HPDE6-E6E7 (cell line): ENCODE measurements at regions not wholly inside any gene's neighbourhood (a gene's known extent, or its start where the extent isn't known, plus 50 kb on each side); places are given as distances from the start of the nearest gene placed in this dataset.
"Not testable (repeated sequence)": the region's sequence is repeated elsewhere in the genome, so short reads cannot be mapped to it uniquely, and the experiment has no call there.

ENCODE experiments used
- DNase-seq: peaks from one replicate; pipeline ENCODE4 v3.0.0; 2011; ENCODE audit warnings: missing footprints; ENCODE audit errors: extremely low spot score

DNA sequence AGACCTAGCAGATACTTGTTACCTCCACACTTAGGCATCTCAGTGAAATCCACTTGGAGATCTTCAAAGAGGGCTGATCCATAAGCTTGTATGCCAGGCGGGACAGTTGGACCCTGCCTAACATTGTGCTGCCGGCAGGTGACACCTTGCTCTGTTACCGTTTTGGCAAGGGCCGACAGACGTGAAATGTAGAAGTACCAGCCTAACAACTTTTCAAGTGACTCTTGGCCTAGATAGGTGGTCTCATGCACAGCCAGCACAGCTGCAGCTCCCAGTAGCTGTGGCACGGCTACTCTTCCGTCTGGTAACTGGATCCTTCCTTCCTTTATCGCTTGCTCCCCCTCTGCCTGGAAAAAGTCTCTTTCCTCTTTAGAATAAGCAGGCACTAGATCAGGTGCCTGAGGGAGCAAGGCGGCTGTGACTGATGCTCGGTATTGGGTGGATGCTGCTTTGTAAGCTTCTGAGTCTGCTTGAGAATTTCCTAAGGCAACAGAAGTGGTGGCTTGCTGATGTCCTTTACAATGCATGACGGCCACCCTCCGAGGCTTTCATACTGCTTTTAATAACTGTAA, 713.5 kb downstream of the AMY1C start:
- no peak for DNase-seq

DNA sequence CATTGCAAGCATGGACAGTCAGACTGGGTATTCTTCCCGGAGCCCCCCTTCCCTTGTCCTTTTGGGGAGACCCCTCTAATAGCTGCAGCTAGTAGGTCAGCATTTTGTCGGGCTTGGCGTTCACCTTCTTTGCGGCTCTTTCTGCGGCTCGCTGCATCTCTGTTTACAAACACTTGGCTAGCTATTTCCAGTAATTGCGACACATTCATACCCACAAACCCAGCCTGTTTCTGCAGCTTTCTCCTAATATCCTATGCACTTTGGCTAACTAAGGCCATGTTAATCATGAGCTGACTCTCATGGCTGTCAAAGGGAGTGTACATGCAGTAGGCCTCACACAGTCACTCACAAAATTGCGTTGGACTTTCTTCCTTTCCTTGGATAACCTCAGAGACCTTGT, 716.4 kb downstream of the AMY1C start:
- DNase-seq: no peak

DNA sequence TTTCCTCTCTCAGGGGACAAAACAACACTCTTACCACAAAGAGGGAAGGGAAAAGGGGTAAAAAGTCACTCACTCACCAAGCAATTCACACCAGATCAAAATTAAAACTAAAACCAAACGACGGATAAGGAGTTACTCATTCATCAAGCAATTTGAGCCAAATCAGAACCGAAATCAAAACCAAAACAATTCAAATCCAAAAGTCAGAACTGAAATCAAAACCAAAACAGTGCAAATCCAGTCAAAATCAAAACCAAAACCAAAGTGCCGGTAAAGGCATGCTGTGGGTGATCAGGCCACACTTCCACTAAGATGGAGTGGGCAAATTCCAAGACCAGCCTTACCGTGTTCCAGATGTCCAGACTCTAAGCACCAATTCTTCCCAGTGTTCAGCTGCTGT, 717.9 kb downstream of the AMY1C start:
- no peak for DNase-seq

DNA sequence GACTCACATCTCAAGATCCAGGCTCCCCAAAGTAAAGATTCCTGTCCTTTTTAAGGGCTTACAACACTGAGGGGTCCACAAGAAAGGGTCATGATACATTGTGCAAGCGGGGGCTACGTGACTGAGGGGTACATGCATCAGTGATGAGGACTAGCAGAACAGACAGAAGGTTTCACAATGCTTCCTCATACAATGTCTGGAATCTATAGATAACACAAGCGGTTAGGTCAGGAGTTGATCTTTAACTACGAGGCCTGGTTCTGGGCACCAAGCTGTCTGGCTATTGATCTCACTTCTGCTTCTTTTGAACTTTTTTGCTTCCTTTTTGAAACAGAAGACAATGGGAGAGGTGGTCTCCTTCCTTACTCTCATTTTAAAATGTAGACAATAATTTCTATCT, 718.6 kb downstream of the AMY1C start:
- no peak for DNase-seq

DNA sequence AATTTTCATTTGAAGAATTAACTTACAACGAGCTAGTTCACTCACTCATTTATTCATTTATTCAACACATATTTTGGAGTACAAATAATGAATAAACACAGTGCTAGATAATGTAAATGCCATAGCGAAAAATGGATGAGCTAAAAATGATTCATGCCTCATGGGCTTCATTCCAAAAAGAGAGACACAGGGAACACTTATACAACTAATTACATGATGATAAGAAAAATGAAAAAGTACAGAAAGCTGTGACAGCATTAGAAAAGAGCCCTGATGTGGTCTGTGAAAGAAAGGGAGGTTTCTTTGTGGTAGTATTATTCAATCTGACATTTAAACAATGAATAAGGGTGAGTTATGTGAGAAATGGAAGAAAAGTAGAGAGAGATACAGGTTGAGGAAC, 726.4 kb downstream of the AMY1C start:
- DNase-seq: no peak

DNA sequence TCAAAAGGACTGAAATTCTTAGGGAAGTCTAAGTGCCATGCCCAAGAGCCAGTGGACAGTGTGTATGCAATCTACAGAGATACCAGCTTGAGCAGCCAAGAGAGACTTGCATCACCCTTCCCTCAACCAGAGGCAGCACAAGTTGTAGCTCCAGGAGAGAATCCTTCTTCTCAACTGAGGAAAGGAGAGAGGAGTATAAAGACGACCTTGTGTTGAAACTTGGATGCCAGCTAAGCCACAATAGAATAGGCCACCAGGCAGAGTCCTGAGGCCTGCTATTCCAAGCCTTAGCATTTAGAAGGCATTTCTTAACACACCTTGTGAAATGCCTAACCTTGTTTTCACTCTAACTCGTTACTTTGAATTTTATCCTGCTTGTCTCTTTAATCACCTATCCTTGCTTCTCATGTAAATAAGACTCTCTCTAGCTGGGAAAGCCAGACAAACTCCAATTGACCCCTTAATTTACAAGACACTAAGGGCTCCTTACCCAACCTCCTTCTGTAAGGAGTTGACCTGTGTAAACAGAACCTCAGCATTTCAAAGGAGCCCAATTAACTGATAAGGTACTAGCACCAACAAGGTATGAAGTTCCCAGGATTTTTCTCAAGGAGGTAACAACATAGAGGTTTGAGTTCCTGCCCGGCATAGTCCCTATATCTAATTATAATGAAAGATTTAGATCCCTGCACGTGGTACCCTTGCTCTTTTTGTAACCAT, 738.8 kb downstream of the AMY1C start:
- no peak for DNase-seq

DNA sequence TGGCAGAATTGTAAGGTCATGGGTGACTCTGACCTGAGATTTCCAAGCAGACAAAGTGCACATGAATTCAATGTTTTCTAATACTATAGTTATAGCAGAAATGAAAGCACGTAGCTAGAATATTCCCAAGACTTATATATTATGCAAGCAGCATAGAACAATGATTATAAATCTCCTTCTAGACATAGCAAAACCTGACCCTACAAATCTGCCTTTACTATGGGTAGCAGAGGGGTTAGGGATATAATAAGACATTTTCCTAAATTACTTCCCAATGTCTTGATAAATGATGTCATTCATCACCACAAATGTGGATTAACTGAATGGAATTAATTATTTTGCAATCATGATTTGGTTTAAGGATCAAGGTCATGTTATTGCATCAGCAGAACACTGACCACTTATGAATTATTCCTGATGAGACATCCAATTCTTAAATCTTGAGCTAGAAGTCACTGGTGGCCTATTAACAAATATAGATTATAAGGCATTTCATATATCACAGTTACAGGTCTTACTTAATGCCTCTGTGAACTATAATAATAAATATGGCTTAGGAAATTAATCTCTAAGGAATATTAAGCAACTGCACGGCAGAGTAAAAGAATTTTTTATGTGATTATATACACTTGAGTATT, 776.6 kb downstream of the AMY1C start:
- no peak for DNase-seq

DNA sequence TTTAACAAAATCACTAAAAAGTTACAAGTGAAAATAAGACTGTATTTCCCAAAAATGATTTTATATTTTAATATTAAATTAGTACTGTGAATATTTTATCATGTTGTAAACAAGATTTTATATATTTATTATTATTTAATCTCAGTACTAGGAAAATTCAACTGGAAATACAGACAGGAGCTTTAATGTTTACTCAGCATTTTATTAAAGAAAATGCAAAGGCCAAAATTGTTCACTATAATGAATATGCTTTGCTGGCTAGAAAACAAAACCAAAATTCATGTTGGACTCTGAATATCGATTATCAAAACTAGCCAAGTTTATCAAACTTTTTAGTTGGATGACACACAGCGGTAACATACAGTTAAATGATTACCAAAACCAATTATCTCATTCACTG, 782.3 kb downstream of the AMY1C start:
- DNase-seq: no peak

DNA sequence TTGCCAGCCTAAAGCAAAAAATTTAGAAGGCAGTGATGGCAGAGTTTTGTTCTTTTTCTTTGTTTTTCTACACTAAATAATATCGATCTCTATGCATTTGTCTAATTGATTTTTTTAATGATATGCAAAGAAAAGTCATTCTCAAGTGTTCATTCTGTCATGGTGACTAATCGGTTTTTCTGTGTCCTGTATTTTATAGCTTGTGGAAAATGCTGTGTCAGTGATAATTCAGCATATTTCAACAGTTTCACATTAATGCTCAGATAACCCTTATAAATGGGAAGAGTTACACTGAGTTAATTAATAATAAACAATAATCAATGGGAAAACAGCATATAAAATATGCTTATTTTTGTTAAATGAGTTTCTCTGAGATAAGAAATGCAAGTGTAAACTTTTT, 824.9 kb downstream of the AMY1C start:
- DNase-seq: no peak

DNA sequence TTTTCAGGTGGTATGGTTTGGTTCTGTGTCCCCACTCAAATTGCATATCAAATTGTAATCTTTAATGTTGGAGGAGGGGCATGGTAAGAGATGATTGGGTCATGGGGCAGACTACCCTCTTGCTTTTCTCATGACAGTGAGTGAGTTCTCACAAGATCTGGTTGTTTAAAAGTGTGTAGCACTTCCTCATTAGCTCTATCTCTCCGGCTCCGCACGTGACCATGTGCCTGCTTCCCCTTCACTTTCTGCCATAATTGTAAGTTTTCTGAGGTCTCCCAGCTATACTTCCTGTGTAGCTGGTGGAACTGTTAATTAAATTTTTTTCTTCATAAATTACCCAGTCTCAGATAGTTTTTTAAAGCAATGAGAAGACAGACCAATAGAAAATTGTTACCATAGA, 843.2 kb downstream of the AMY1C start:
- no peak for DNase-seq

DNA sequence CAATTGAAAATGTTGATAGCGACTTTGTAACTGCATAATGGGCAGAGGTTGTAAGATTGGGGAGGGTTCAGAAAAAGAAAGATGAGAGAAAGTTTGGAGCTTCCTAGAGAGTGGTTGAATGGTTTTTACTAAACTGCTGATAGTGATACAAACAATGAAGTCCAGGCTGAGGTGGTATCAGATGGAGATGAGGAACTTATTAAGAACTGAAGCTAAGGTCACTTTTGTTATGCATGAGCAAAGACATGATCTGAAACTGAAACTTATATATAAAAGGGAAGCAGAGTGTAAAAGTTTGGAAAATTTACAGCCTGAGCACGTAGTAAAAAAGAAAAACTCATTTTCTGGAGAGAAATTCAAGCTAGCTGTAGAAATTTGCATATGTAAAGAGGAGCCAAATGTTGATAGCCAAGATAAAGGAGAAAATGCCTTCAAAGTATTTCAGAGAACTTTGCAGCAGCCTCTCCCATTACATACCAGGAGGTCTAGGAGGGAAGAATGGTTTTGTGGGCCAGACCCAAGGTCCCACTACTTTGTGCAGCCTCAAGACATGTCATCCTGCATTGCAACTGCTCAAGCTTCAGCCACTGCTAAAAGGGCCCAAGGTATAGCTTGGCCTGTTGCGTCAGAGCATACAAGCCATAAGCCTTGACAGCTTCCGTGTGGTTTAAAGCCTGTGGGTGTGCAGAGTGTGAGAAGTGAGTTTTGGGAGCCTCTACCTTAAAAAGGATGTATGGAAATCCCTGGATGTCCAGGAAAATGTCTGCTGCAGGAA, 843.9 kb downstream of the AMY1C start:
- no peak for DNase-seq

DNA sequence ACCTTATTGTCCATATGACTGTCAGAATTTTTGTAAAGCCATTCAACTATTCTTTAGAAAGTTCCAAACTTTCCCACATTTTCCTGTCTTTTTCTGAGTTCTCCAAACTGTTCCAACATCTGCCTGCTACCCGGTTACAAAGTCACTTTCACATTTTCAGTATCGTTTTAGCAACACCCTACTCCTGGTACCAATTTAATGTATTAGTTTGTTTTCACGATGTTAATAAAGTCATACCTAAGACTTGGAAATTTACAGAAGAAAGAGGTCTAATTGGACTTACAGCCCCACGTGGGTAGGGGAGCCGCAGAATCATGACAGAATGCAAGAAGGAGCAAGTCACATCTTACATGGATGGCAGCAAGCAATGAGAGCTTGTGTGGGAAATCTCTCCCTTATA, 867.8 kb downstream of the AMY1C start:
- DNase-seq: no peak

DNA sequence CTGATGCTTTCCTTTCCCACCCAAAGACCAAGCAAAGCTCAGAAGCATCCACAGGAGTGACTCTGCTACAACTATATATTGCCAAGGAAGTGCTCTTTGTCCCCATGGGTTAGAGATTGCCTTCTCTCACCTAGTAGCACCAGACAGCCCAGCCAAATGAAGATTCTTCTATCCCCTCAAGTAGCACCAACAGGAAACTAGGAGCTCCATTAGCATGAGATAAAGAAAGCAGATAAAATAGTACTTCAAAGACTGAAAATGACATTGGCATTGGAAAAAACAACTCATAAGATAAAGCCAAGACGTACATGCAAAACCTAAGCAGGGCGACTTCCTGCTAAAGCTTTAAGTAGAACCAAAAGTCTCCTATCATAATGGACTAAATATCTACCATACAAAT, 871.5 kb downstream of the AMY1C start:
- no peak for DNase-seq

DNA sequence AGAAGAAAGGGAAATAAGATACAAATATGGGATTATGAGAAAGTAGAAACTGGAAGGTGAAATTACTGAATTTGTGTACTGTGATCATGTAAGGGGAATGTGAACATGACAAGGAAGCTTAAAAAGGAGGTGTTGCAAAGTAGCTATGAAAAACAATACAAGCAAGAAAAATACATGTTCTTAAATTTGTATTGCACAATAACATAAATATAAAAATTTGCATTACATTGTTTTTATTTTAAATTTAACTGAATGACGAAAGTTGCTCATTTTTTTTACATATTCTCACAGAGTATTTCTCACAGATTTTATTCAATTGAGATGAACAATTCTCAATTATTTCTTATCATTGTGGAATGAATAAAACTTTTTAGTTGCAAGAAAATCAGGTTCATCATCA, 874.8 kb downstream of the AMY1C start:
- DNase-seq: no peak

DNA sequence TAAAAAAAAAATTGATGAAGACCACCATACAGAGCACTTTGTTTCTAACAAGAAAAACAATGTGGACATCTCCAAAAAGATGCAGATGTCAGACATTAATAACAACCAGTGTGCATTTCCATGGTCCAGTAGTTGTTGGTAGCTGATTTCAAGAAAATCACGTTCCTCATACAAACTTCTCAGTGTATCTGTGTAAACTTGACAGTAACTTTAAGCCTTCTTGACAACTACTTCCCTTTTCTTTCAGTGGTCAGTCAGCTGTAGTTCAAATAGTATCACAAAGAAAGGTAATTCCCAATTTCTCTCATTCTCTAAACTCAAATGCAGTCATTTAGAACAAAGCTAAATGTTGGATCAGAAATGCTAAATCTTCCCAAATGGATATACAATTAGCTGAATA, 879.9 kb downstream of the AMY1C start:
- DNase-seq: no peak

DNA sequence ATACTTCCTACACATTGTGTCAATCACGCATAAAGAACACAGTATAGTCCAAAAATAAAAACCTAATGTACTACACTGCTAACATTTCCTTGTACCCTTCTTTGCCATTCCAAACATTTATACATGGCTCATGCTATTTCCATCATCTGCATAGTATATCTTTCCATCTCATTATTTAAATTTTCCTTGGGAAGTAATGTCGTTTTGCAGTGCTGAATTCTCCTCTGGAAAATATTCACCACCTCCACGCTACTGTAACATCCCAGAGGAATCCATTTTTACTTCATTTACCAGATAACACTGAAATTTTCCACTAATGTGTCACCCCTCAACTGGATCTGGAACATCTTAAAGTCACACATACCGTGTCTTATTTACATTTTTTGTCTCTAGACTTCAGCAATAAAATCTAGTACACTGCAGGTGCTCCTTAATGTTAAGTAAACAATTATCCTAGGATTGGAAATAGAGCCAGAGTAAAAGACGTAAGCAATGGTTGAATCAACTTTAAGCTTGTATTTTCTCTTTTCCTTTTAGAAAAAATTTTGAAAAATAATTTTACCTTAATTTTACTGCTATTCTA, 881.0 kb downstream of the AMY1C start:
- DNase-seq: no peak

DNA sequence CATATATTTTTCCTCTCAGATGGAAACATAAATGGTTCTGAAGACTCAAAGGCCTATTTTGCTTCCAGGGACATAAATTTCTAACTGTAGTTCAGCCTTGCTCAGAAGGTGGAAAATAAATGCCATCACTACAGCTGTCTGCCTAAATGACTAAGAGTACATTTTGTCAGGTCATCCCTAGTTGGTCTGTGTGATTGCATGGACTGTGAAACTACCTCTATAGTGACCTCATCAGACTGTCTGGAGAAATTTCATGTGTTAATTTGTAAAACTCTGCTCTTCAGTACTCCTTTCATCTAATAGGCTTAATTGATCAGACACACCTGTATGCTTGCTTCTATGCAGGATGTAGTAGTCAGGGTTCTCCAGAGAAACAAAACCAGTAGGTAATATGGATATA, 886.9 kb downstream of the AMY1C start:
- peak; percentile 16 for DNase-seq

DNA sequence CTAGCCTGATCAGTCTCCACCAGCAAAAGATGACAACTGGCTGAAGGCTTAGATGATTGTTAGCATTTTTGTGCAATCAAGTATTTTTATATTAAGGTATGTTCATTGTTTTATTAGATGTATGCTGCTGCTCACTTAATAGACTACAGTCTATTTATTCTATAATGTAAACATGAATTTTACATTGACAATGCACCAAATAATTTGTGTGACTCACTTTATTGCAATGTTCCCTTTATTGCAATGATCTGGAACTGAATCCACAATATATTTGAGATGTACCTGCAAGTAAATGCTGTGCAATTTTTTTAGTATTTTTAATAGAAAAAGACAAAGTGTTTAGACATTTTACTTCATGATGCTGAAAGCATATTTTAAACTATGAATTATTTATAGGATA, 896.5 kb downstream of the AMY1C start:
- no peak for DNase-seq

DNA sequence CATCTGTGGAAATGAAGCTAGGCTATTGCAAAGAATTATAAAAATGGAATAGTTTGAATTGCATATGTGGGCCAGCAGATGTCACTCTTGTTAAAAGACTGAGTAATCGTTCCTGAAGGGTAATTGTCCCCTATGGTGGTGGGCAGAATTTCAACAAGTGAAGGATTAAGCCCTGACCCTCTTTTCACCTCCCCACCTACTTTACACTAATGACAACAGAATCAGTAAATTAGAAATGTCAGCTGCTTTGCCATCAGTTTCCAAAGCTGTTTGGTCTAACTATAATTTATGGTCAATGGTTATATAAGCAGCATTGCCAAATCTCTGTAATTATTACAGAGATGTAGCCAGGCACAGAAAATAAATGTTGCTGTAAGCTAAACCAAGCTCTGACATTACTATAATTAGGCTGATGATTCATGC, 898.6 kb downstream of the AMY1C start:
- no peak for DNase-seq

DNA sequence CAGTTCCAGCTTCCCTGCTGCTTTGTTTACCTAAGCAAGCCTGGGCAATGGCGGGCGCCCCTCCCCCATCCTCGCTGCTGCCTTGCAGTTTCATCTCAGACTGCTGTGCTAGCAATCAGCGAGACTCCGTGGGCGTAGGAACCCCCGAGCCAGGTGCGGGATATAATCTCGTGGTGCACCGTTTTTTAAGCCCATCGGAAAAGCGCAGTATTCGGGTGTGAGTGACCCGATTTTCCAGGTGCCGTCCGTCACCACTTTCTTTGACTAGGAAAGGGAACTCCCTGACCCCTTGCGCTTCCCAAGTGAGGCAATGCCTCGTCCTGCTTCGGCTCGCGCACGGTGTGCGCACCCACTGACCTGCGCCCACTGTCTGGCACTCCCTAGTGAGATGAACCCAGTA, 914.7 kb downstream of the AMY1C start:
- DNase-seq: not testable (repeated sequence)

DNA sequence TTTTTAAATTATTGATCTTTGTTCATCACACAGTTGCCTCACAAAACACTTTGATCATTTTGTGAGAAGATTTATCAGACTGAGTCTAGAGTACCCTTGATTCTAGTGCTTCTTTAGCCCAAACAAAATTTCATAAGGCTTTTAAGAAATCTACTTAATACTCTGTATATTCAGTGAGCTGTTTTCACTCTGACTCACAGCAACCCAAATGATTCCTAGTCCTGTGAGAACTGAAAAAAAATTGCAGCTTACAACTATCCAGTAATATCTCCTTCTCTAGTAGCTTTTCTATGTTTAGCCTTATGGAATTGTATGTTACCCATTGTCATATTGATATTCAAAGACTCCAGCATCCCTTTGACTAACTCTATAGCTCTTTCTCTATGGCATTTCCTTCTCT, 915.6 kb downstream of the AMY1C start:
- DNase-seq: no peak

DNA sequence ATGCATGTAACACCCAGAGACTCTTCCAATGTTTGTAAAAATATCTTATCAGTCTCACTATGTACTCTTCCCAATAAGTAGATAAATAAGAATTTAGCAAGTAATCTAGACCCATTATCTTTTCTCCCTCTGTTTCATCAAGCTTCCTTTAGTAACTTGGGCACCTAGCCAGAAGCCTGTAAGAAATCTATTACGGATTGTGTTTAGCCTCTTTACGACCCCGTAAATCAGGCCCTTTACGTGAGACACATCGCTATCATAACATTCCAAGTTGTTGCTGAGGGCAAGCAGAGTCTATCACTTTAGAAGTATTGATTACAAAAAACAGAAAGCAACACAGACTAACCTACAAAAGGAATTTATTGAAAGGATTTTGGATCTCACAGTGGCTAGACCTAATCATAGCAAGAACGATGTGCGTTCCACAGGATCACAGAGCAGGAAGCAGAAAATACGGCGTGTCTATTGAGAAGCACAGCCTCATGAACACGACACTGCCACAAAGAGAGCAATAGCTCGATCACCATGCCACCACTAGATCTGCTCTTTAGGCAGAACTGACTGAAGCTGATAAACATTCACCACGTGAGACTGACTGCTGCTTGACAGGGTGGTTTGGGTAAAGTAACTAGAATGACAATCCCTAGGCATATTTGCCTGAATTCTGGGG, 922.1 kb downstream of the AMY1C start:
- DNase-seq: no peak
